ENCODE measurements at regions not wholly inside any gene's neighbourhood (a gene's known extent, or its start where the extent isn't known, plus 50 kb on each side); places are given as distances from the start of the nearest gene placed in this dataset.

DNA sequence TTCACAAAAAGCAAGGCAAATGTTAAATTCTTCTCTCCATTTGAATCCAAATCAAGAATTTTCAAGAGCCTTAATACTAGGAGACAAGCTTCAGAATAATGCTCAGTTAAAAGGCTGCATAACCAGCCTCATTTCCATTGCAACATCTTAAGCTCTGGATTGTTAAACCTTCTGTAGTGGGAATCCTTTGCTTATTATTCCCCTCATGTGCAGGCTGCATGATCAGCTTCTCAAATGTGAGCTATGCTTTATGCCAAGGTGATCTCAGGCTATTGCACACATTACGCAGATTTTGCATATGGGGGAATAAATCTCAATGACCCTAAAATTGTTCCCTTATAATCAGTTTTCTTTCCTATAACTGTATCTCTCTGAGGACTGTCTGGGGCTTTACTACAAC is 71.7 kb upstream of the CCDC196 start:
- TF ChIP-seq ZC3H10 (CRISPR knock-in tag; IDR thresholded peaks at IDR 0.05) (no peak), TCF4 (CRISPR knock-in tag; IDR thresholded peaks at IDR 0.05; ENCODE audit: borderline replicate concordance) (no peak)

All from SK-N-SH treated with all-trans-retinoic acid at 6 μM for 48 hours (cell line).